Testis (tissue), 2 donors: ENCODE measurements at regions not wholly inside any gene's neighbourhood (a gene's known extent, or its start where the extent isn't known, plus 50 kb on each side); places are given as distances from the start of the nearest gene placed in this dataset.

Experiments
- CTCF ChIP-seq, 3 experiments: fragments of 450-650 bp in 2 of 3; fragments of 200-600 bp in 1 of 3; sonication (generic) in 1 of 3; IDR thresholded peaks; one replicate each; pipeline ENCODE4 v1.5.1; 2016 to 2019; ENCODE audit warnings: antibody characterized with exemption in 3 of 3, mild to moderate bottlenecking in 2 of 3, moderate library complexity in 1 of 3
- POLR2A ChIP-seq: fragments of 450-650 bp; IDR thresholded peaks from one replicate; pipeline ENCODE4 v1.6.1; 2017; ENCODE audit warnings: antibody characterized with exemption, mild to moderate bottlenecking, moderate library complexity

DNA sequence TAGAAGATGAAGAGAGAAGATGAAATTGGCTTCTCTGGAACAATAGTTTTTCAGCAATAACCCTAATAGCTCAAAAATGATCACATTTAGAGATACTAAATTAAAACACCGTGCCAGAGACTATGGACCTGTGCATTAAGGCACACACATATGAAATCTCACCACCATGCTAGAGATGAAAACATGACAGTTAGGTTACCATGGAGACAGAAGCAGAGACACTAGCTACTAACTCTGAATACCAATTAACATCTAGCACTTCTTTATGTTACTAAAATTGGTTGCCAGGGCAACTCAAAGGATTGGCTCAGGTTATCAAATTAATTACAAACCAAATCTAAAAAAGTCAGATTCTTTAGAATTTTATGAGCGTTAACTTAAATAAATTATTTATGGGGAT is 337.7 kb downstream of the PLK2 start:
- TF ChIP-seq CTCF (IDR thresholded peaks at IDR 0.05) (no peak), POLR2A (no peak)
